Kidney glomerular epithelial cell (primary cell): ENCODE measurements at regions not wholly inside any gene's neighbourhood (a gene's known extent, or its start where the extent isn't known, plus 50 kb on each side); places are given as distances from the start of the nearest gene placed in this dataset.

Experiments
- DNase-seq: peaks from one replicate; lab custom pipeline; 2025; lab: John Stamatoyannopoulos, UW

DNA sequence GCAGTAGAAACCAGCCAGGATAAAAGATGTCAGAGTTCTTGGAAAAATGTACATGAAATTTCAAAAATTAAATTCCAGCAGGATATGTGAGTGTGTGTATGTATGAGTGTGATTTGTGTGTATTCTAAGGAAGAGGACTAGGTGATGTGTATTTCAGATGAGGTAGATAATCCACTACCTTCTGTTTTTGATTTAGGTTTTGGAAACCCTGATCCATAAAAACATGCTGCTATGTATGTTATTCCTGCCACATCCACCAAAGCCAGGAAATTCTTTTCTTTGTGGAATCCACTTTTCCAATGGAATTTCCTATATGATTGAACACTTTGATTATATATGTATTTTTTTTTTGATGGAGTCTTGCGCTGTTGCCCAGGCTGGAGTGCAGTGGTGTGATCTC, 276.9 kb downstream of the UQCRFS1 start:
- no peak for DNase-seq

DNA sequence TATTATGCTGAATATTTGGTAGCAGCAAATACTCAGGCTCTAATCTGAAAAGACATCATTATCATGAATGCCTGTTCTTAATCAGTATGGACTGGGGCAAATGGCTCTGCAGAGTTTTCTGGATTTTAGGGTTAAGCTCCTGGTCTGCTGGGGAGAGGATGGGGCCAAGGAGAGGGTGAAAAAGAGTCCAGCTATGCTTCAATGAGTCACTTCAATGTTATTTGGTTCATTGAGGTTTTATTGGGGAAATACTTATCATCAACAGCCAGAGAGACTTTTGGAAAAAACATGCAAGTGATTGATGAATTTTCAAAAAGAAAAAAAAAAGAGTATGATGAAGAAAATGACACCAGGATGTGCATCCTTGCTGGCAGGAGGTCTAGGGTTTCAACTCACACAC, 278.3 kb downstream of the UQCRFS1 start:
- no peak for DNase-seq

DNA sequence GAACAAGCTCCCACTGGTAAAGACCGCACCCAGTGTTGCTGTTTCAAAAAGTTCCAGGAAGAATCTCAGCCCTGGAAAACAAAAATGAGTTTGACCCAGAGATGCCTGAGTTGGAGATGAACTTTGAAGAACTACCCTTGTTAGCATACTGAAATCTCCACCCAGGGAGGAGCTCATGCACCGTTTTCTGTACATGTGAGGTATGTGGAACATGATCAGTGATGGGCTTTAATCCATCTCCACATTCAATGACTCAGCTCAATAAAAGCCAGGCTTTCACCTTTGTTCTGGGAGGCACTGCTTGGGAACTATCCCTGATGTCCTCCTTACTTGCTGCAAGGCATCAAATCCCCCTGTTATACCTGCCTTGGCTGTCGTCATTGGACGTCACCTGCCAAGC, 279.9 kb downstream of the UQCRFS1 start:
- DNase-seq, result no peak

DNA sequence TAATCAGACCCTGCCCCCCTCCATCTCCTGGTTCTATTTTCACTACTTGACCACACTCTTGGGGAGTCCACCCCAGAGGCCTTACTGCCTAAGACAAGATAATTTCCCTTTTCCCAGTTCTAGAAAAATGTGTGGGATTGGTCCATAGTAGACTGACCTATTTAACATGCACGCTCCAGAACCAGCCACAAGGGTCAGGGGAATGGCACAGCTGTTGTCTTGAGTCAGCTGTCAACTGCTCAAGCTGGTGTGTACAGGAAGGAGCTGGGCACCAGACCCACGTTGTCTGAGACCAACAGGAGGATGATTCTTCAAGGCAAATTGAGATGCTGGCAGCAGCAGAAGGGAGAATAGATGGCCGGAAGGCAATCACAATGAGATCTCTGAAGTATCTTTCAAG, 280.5 kb downstream of the UQCRFS1 start:
- DNase-seq, result no peak

DNA sequence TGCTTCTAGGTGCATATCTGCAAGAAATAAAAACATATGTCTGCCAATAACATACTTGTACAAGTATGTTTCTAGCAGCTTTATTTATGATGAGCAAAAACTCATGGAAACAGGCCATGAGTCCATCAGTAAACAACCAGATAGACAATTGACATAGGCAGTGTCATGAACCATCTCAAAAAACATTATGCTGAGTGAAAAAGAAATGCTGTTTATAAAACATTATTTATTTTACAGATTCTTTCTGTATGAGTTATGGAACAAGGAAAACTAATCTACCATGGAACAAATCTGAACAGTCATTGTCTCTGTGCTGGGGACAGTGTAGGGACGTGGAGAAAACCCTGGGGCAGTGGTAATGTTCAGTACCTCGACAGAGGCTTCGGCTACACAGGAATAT, 283.9 kb downstream of the UQCRFS1 start:
- DNase-seq, result no peak

DNA sequence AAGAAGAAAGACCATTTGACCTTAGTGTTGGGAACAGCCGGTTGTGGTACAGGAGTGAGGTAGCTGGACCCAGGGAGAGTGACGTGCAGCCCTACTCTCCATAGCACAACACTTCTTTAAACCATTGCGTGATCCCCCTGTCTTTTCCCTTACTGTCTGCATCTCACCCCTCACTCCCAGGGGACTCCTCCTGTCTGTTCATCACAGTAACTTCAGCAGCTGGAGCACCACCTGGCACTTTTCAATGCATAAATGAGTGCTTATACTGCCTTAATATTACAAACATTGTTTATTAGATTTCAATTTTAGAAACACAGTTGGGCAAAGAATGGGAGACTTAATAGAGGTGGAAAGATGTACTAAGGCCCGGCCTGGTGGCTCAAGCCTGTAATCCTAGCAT, 285.5 kb downstream of the UQCRFS1 start:
- DNase-seq, result no peak

DNA sequence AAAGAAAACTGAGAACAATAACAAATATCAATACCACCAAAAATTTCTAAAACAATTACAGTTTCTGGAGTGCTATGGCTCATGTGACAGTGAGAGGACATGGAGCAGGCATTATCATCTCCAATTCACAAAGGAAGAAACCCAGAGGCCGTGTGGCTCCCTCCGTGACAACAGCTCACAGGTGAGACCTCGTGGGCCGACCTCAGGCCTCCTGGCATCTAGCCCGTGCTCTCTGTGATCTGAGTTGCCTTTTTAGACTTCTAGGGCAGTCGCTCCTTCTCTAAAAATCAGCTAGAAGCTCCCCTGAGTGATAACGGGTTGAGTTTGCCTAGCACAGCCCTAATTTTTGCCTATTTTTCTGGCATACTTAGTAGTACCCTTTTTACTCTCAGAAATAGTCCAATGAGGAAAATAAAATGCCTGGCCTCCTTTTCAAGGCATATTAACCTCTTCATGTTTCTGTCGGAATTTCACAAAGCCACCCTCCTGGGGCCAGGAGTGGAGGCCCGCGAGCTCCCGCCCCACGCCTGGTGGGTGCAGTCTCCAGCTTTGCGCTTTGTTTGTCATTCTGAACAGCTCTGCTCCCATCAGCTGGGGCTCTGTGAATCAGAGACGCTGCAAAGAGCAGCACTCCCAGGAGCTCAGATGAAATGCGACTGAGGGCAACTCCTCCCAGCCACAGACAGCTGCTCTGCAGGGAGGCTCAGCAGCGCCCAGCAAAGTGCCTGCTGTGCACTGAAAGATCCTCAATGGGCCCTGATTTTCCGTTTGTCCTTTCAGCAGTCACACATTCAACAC, 292.5 kb downstream of the UQCRFS1 start:
- no peak for DNase-seq

DNA sequence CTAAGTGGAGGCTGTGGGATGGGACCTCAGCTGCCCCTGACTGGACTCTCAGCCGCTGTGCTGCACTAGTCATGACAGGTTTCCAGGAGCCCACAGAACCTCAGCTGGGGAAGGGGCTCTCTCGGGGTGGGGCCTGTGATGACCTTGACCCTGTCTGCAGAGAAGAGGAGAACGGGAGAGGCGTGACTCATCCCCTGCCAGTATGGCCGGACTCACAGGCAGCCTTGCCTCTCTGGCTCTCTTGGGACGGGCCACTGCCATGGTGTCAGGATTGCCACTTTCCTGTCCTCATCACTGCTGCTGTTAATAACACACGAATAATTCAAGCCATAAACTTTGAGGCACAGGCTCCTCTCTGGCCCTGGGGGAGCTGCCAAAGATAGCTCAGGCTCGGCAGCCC, 295.3 kb downstream of the UQCRFS1 start:
- no peak for DNase-seq

DNA sequence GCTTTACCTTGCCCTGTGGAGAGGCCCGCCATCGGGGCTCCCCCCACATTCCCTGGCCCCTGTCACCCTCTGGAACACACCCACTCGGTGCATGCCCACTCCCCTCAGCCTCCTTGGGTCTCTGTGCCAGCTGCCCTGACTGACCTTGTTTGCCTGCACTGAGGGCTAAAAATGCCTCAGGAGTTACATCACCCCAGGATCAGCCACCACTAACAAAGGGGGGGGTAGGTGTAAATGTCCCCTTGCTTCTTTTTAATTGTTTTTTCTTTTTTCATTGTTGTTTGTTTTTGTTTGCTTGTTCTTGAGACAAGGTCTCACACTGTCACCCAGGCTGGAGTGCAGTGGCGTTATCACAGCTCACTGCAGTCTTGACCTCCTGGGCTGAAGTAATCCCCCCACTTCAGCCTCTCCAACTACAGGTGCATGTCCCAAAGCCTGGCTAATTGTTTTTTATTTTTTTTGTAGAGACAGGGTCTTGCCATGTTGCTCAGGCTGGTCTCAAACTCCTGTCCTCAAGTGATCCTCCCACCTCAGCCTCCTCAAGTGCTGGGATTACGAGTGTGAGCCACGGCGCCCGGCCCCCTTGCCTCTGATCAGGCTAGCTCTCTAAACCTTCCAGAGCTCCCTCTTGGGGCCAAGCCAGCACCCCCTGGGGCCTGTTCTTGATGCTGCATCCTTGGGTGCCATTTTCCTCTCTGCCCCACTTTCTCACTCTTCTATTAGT, 297.1 kb downstream of the UQCRFS1 start:
- no peak for DNase-seq

DNA sequence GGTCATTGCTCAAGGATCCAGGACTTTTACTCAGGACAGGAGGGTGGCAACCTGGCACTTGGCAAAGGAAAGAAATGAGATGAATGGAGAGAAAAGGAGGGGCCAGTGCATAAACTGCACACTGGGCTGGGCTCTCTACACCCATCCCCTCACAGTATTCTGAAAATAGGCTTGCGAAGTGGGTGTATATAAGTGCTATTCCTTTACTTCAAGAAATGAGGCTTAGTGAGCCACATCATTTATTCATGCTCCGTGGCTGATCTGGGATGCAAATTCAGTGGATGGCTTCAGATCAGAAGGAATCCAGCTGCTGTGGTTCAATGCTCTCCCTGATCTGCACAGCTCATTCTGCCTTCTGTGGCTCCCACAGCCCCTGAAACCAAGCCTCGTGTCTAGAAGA, 297.7 kb downstream of the UQCRFS1 start:
- no peak for DNase-seq

DNA sequence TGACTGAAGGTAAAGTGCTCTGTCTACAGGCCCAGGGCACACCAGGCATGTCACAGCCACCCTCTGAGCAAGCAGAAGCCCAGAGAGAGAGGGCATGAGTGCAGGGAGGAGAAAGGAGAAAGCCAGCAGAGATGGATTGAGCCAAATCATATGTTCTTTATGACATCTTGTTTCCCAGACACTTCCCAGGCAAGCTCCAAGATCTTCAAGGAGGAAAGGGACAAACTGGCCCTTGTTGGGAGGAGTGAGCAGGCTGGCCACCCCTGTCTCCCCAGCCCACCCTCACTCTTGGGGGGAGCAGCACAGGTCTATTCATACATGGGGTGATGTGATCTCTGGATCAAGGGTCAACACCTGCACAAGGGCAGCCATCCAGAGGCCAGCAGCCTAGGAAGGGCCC, 298.8 kb downstream of the UQCRFS1 start:
- DNase-seq, result no peak

DNA sequence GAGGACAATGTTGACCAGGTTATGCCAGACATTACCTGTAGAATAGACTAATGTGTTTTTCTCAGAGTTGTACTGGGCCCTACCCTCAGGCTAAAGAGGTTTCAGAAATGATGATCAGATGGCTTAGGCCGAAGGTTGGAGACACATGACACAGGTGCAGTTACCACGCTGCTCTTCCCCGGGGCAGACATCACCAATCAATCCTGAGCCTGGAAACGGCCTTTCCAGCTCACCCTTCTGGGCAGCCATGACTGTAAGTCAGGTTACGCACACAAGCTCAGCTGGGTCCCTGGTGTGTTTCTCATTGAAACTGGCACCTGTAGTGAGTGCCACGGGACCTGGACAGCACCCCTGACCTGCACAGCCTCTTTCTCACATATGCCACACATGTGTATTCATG, 299.3 kb downstream of the UQCRFS1 start:
- DNase-seq, result no peak

DNA sequence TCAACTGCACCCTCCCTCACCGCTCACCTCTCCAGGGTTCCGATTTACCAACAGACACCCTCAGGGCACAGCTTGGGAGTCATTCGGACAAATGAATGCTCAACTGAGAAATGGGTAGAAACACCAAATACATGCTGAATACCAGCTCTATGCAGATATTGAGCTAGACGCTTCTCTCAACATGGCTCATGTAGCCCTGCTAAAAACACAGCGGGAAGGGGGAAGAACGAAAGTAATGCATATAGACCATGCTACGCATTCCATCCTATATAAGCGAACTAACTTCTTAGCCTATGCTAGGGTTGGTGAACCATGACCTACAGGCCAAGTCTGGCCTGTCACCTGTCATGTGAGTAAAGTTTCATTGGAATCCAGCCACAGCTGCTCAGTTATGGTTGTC, 304.0 kb downstream of the UQCRFS1 start:
- DNase-seq, result no peak

DNA sequence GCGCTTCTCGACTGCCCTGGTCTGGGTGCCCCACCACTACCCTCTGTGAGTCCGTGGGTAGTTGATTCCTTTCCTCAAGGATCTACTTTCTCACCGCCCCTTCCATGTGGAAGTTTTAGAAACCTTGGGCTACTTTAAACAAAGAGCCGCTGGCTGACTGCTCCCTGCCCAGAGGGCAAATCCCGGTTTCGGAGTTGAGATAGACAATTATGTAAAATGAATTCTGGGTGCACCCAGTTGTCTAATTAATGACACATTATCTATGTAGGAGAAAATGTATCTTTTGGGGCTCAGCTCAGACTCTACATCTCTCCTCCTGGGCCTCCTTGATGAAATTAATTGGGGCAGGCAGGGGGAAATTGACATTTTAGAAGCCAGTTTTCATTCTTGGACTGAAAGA, 305.4 kb downstream of the UQCRFS1 start:
- no peak for DNase-seq

DNA sequence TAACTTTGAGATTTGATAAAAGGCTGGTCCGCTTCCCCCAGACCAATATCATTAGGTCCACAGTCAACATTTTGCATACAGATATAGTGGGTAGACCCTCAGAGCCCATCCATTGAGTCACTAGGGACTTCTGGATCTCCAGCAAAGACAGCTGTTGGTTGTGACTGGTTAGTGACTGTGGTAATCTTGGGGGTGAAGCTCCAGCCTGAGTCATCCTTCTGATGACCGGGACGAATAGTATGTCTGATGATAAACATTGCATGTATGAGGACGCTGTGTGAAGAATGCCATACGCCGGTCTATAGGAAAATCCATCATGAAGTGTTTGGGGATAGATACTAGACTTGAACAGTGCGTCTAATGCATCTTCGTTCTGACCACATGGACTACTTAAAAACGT, 307.0 kb downstream of the UQCRFS1 start:
- DNase-seq, result no peak

DNA sequence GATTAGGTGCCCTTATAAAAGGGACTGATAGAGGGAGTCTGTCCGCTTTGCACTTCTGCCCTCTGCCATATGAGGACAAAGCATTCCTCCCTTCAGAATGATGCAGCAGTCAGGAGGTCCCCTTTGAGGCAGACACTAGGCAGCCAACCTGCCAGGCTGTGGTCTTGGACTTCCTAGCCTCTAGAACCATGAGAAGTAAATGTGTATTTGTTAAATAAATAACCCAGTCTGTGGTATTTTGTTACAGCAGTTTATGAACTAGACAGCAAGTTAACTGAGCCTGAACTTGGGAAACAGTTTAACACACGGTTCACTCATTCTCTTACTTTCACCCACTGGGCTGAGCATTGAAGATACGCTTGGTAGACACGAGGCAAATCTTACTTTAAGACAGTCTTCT, 313.2 kb downstream of the UQCRFS1 start:
- DNase-seq, result peak; percentile 9

DNA sequence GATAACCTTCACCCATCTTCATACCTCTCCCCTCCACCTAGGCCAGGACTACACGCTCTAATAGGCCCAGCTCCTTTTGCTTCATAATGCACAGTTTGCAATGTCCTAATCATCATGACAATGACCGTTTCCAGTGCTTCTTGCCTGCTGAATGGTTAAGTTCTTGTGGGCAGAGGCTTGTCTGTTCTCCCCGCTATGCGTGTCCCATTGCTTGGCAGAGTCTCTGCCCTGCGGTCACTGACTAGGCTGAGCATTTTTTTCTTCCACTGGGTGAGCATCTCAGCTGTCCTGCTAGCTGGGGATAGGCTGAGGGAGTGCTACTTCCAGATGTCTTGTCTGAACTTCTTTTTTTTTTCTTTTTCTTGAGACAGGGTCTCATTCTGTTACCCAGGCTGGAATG, 314.7 kb downstream of the UQCRFS1 start:
- no peak for DNase-seq

DNA sequence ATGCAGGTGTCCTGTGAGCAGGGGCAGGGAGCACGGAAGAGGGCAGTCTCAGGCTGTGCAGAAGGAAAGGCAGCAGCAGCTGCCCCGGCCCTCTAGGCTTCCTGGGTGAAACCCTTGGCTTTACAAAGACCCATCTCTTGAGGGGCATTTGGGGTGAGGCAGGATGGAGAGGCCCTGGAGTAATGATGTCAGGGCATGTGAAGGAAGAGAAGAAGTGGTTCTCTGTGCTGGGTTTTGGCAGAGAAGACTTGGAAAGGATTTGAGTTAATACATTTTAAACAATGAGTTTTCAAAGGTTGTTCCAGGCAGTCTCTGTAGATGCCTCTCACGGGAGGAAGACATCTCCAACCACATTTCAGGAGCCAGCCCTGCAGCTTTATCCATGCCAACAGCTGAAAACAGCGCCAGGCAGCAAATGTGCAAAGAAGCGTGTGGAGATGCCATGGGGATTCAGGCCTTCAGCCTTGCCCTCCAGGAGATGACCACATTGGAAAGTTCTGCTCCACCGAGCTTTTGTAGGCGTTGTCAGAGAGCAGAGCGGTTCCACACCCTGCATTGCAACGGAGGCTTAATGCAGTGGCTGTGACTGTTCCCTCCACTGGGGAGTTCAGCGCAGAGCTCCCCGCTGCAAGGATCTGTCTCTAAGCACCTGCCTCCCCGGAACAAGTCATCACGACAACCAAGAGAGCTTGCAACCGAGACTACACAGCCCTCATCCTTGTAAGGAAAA, 322.8 kb downstream of the UQCRFS1 start:
- no peak for DNase-seq

DNA sequence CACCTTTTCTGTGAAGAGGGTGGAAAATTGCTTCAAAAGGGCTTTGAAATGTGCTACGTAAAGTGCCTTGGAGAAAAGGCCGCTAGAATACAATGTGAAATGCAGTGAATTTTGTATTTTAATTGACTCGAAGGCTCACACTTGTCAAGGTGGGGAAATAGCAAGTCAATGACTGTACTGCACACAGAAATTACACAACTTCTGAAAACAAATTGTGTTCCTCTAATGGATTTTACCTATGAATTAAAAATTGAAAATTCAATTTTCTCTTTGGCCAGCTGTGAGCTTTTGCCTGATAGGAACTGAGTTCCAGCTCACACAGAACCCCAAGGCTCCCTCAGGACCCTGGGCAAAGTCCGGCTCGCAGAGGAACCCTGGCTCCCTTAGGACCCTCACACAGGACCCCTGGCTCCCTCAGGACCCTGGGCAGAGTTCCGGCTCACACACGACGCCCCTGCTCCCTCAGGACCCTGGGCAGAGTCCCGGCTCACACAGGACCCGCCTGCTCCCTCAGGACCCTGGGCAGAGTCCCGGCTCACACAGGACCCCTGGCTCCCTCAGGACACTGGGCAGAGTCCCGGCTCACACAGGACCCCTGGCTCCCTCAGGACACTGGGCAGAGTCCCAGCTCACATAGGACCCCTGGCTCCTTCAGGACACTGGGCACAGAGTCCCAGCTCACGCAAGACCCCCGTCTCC, 324.9 kb downstream of the UQCRFS1 start:
- DNase-seq, result no peak

DNA sequence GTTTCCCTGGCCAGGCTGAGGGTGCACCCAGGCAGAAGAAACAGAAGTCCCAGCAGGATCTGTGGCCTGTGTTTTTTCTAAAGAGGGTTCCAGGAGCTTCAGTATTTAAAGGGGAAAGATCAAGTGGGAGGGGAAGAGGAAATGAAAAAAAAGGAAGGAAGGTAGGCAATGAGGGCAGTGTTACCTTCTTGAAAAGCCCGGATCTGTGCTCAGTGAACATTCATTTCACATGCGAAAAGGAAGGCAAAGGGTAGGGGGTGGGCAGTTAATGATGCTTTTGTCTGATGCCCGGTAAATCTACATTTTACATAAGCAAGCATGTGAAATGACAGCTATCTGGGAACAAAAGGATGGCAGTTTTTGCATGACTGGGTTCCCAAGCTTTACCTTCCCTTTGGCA, 326.2 kb downstream of the UQCRFS1 start:
- DNase-seq, result no peak

DNA sequence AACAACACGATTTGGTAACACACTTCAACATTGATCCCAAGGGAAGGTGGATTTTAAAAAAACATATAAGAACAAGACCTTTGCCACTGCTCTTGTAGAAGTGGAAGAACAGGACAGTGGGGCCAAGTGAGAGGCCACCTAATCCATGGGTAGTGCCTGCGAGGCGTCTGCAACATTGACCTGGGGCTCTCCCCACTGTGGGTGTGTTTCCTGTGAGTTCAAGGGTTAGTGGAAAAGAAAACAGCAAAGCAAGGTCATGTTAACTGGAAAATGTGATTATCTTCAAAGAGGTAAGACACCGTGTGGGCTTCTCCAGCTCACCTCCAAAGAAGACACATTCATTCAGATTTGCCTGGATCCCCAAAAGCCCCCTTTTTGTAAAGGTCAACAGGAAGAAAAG, 327.0 kb downstream of the UQCRFS1 start:
- no peak for DNase-seq

DNA sequence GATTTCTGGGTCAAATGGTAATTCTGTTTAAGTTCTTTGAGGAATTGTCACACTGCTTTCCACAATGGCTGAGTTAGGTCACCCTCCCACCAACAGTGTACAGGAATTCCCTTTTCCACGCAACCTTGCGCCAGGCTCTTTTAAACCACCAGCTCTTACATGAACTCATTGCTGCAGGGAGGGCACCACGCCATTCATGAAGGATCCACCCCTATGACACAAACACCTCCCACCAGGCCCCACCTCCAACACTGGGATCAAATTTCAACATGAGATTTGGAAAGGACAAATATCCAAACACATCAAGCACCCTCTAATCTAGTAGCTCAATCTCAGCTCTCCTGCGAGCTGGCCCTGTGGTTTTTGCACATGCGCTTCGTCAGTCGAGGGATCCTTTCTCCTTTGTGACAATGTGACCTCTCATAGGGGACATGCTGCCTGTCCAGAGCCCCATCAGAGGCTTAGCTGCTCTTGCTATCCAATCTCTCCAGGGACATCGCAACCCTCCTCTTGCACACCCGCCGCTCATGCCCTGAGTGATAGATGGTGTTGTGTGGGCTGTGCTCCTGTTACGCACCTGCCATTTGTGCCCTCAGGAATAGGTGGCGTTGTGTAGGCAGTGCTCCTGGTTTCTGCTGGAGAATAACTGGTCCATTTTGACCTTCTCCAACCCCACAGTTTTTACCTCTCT, 328.0 kb downstream of the UQCRFS1 start:
- DNase-seq, result no peak
